Ectodermal cell (in vitro differentiated cells): ENCODE measurements at regions not wholly inside any gene's neighbourhood (a gene's known extent, or its start where the extent isn't known, plus 50 kb on each side); places are given as distances from the start of the nearest gene placed in this dataset.
A peak's percentile ranks its signal among the peaks of the same experiment; 100 is the strongest.
"Not testable (repeated sequence)": the region's sequence is repeated elsewhere in the genome, so short reads cannot be mapped to it uniquely, and the experiment has no call there.

Experiments
- H3K27ac ChIP-seq: 2 replicates; pipeline ENCODE4 v1.7.0; 2013; ENCODE audit warnings: mild to moderate bottlenecking, low read depth, low read length; ENCODE audit not compliant: insufficient read depth, poor library complexity, severe bottlenecking
- H3K27me3 ChIP-seq: 2 replicates; pipeline ENCODE4 v1.7.0; 2013; ENCODE audit warnings: mild to moderate bottlenecking, low read length; ENCODE audit not compliant: insufficient read depth, control insufficient read depth, poor library complexity, severe bottlenecking
- H3K36me3 ChIP-seq: one replicate; pipeline ENCODE4 v1.7.0; 2013; ENCODE audit warnings: low read length; ENCODE audit not compliant: control insufficient read depth, insufficient read depth
- H3K4me1 ChIP-seq: one replicate; pipeline ENCODE4 v1.7.0; 2013; ENCODE audit warnings: low read length; ENCODE audit not compliant: control insufficient read depth, insufficient read depth
- H3K4me3 ChIP-seq: 2 replicates; pipeline ENCODE4 v1.7.0; 2013; ENCODE audit warnings: low read depth, low read length, control low read depth; ENCODE audit not compliant: insufficient read depth
- H3K9me3 ChIP-seq: 2 replicates; pipeline ENCODE4 v1.7.0; 2013; ENCODE audit warnings: mild to moderate bottlenecking, low read length, moderate library complexity; ENCODE audit not compliant: control insufficient read depth
- WGBS, 2 experiments: methylation state at CpG; one replicate each; pipeline ENCODE4 v1.1.7; 2013; ENCODE audit warnings: missing lambda C conversion rate in 2 of 2; 5-methylcytosine and 5-hydroxymethylcytosine counted together

GRCh38 chr1:234958706-234959657, 169.7 kb downstream of the TOMM20 start:
- Histone ChIP-seq H3K36me3 (no peaks in the 10 kb centered on the region), H3K9me3 (no peaks in the 10 kb centered on the region), H3K4me1 (peaks cover 53% of the 10 kb centered on the region), H3K27me3 (no peaks in the 10 kb centered on the region), H3K27ac (no peak overlapping the region), H3K4me3 (no peak overlapping the region)
- WGBS, 2 experiments, result 88 to 89% methylated on average over 20 to 21 of the region's 21 CpGs

GRCh38 chr1:234958066-234958705, 170.5 kb downstream of the TOMM20 start:
- H3K27ac ChIP-seq, result peak overlapping the region; percentile 89
- 76 to 77% methylated on average over 13 of the region's 13 CpGs for WGBS, 2 experiments

GRCh38 chr1:234957330-234958065, 171.1 kb downstream of the TOMM20 start:
- Histone ChIP-seq H3K27ac (peak overlapping the region; percentile 89), H3K4me1 (peaks cover 48% of the 10 kb centered on the region), H3K9me3 (no peaks in the 10 kb centered on the region), H3K36me3 (no peaks in the 10 kb centered on the region), H3K4me3 (no peak overlapping the region), H3K27me3 (no peaks in the 10 kb centered on the region)
- WGBS, 2 experiments, result 13 to 15% methylated on average over 14 of the region's 14 CpGs

More at GRCh38 chr1:234958066-234958705, 170.5 kb downstream of the TOMM20 start:
- Histone ChIP-seq H3K9me3 (no peaks in the 10 kb centered on the region), H3K4me1 (peaks cover 54% of the 10 kb centered on the region), H3K4me3 (no peak overlapping the region), H3K27me3 (no peaks in the 10 kb centered on the region), H3K36me3 (no peaks in the 10 kb centered on the region)

- Histone ChIP-seq H3K9me3 (no peaks in the 10 kb centered on the region), H3K36me3 (no peaks in the 10 kb centered on the region), H3K4me1 (peaks cover 43% of the 10 kb centered on the region), H3K27ac (peak overlapping the region; percentile 89), H3K27me3 (no peaks in the 10 kb centered on the region), H3K4me3 (no peak overlapping the region)
- 42 to 47% methylated on average over 10 to 11 of the region's 11 CpGs for WGBS, 2 experiments
Observed at GRCh38 chr1:234956821-234957329, 171.8 kb downstream of the TOMM20 start.

- Histone ChIP-seq H3K4me1 (peaks cover 43% of the 10 kb centered on the region), H3K36me3 (no peaks in the 10 kb centered on the region), H3K9me3 (no peaks in the 10 kb centered on the region), H3K27ac (no peak overlapping the region), H3K27me3 (no peaks in the 10 kb centered on the region), H3K4me3 (no peak overlapping the region)
- WGBS, 2 experiments, result 61 to 62% methylated on average over 11 of the region's 11 CpGs
Observed at GRCh38 chr1:234955107-234955731, 173.4 kb downstream of the TOMM20 start.

GRCh38 chr1:234954613-234955012, 174.0 kb downstream of the TOMM20 start:
- Histone ChIP-seq H3K4me3 (no peak overlapping the region), H3K9me3 (no peaks in the 10 kb centered on the region), H3K27ac (no peak overlapping the region), H3K36me3 (no peaks in the 10 kb centered on the region), H3K4me1 (peaks cover 43% of the 10 kb centered on the region), H3K27me3 (no peaks in the 10 kb centered on the region)
- 91 to 93% methylated on average over 6 of the region's 6 CpGs for WGBS, 2 experiments

GRCh38 chr1:234953655-234954405, 174.8 kb downstream of the TOMM20 start:
- WGBS, 2 experiments, result 93% methylated on average over 11 to 12 of the region's 13 CpGs
- H3K36me3 ChIP-seq, result no peaks in the 10 kb centered on the region
- H3K9me3 ChIP-seq, result no peaks in the 10 kb centered on the region
- no peaks in the 10 kb centered on the region for H3K27me3 ChIP-seq
- no peak overlapping the region for H3K27ac ChIP-seq
- H3K4me3 ChIP-seq, result no peak overlapping the region
- peaks cover 43% of the 10 kb centered on the region for H3K4me1 ChIP-seq

GRCh38 chr1:234950598-234950997, 178.0 kb downstream of the TOMM20 start:
- Histone ChIP-seq H3K27me3 (no peaks in the 10 kb centered on the region), H3K4me1 (peaks cover 14% of the 10 kb centered on the region), H3K36me3 (no peaks in the 10 kb centered on the region), H3K27ac (no peak overlapping the region), H3K4me3 (no peak overlapping the region), H3K9me3 (no peaks in the 10 kb centered on the region)

- not testable (repeated sequence) for H3K27me3 ChIP-seq, H3K9me3 ChIP-seq, H3K4me1 ChIP-seq, H3K36me3 ChIP-seq, H3K27ac ChIP-seq, H3K4me3 ChIP-seq
- 97% methylated on average over 6 of the region's 6 CpGs for WGBS, 2 experiments
Observed at GRCh38 chr1:234949528-234949927, 179.1 kb downstream of the TOMM20 start.
